ENCODE measurements at regions not wholly inside any gene's neighbourhood (a gene's known extent, or its start where the extent isn't known, plus 50 kb on each side); places are given as distances from the start of the nearest gene placed in this dataset.
A peak's percentile ranks its signal among the peaks of the same experiment; 100 is the strongest.
"Not testable (repeated sequence)": the region's sequence is repeated elsewhere in the genome, so short reads cannot be mapped to it uniquely, and the experiment has no call there.

DNA sequence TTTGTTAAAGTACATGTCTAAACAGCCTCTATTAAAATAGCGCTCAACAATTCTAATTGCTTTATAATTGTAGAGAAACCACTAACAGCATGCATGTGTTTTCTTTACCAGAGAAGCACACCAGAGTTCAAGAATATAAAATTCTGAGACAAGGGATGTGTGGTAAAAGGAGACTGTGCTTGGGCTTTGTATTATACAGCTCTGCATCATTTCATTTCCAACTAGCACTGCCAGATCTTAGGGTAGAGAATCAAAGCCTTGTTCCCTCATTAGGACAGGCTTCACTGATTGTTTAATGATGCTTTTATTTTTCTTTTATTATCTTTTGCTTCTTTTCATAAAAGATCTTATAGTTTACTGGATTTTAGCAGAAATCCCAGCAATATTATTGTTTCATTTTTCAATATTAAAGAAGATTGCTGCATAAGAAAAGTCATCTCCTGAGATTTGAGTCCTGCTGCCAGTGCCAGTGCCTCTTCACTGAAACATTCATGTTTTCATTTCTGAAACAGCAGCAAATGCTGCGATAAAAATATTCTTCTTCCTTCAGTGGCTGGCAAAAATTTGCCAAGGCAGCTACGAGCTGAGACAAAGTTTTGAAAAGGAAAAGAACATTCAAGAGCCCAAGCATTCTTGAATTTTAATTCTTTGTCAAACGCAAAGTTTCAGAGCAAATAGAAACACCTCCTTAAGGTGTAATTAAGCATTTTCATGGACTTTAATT lies 491.0 kb upstream of the PIK3R1 start:
- no peak for ATAC-seq
- no peak for DNase-seq (ENCODE audit: low spot score)

DNA sequence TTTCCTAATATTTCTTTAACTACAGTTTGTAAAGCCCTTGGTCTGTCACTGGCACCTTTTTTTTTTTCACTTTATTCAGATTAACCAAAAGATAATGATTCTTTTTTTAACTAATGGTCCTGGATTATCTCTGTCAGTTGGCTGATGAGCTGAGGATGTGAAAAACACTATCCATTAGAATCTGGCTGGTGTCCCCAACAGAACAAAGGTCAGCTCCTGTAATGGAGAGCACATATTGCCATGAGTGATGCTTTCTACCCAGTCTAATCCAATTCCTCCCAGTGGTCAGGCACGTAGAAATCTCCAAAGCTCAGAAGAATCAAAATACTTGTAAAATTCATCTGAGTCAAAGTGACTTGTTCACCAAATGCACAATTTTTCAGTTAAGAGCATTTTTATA lies 491.7 kb upstream of the PIK3R1 start:
- ATAC-seq = peak; percentile 65
- DNase-seq (ENCODE audit: low spot score) = no peak

DNA sequence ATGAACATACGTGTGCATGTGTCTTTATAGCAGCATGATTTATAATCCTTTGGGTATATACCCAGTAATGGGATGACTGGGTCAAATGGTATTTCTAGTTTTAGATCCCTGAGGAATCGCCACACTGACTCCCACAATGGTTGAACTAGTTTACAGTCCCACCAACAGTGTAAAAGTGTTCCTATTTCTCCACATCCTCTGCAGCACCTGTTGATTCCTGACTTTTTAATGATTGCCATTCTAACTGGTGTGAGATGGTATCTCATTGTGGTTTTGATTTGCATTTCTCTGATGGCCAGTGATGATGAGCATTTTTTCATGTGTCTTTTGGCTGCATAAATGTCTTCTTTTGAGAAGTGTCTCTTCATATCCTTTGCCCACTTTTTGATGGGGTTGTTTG lies 493.0 kb upstream of the PIK3R1 start:
- ATAC-seq; DNase-seq (ENCODE audit: low spot score): not testable (repeated sequence)

DNA sequence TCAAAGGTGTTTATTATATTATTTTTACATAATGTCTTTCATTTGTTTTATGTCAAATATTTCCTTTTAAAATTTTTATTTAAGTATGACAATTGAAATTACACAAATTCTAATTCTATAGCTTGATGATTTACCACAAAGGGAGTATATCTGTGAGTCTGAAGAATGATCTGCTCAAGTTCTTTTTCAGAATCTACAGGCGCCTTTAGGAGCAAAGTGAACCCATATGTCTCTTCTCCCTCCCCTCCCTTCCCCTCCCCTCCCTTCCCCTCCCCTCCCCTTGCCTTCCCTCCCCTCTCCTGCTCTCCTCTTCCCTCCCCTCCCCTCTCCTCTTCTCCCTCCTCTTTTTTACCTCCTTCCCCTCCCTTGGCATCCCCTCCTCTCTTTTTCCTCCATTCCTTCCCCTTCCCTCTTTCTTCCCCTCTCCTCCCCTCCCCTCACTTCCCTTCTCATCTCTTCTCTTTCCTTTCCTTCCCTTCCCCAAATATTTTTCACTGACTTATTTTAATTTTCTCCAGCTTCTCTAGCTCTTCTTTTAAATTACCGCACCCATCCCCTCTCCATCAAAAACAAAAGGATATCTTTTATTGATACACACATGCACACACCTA lies 495.3 kb upstream of the PIK3R1 start:
- DNase-seq (ENCODE audit: low spot score) = no peak
- no peak for ATAC-seq

DNA sequence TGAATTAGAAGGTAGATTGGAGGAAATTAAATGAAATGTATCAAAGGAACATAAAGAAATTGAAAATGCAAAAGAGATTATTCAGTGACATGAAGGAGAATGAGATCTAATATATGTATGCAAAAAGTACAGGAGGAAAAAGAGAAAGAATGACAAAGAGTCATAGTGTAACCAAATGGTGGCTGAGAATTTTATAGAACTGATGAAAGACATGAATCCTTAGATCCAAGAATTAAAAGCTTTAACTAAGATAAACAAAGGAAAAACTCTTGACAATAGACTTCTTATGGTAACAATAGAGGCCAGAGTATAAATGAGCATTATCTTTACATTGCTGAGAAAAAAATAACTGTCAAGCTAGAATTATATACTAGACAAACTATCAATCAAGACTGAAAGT lies 505.4 kb upstream of the CD180 start:
- DNase-seq (ENCODE audit: low spot score) (no peak), ATAC-seq (no peak)

DNA sequence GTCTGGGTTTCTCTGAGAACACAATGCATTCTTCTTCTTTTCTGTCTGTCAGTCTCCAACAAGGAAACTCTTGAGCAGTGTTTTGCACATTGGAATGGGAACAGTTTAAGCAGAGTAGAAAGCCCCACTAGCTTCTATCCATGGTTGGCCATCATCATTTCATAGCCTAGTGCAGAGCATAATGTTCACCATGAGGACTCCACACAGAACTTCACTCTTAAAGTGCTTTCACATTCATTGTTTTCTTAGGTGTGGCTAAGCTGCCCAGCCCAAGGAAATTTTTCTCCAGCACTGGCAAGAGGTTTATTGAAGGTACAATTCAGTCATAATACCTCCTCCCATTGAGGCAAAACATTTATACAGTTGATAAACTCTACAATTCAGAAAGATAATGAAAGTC lies 503.0 kb upstream of the CD180 start:
- DNase-seq (ENCODE audit: low spot score) (no peak), ATAC-seq (no peak)

DNA sequence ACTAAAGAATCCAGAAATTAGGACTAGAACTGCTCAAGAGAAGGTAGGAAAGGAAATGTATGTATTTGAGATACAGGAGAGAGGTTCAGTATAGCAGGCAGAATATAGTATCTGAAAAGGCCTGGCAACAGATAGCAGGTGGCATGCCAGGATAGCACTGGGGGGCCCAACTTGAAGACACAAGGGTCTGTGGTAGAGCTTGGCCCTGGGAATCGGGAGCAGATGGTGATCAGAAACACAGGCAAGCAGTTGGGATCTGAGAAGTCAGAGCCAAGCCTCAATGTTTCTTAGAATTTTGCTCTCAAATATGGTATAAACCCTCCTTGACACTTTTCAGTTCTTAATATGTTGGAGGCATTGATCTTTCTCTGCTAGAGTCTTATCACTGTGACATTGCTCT lies 499.8 kb upstream of the CD180 start:
- DNase-seq (ENCODE audit: low spot score) = no peak
- ATAC-seq = no peak

DNA sequence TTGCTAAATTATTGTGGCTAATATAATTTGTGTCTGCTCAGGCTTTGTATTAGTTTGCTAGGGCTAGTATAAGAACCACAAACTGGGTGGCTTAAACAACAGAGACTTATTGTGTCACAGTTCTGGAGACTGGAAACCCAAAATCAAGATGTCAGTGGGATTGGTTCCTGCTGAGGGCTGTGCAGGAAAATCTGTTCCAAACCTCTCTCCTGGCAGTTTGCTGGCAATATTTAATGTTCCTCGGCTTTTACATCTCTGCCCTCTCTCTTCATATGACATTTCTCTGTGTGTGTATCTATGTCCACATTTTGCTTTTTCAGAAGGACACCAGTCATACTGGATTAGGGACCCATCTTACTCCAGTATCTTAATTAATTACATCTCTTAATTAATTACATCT lies 498.8 kb upstream of the CD180 start:
- ATAC-seq (no peak), DNase-seq (ENCODE audit: low spot score) (no peak)

DNA sequence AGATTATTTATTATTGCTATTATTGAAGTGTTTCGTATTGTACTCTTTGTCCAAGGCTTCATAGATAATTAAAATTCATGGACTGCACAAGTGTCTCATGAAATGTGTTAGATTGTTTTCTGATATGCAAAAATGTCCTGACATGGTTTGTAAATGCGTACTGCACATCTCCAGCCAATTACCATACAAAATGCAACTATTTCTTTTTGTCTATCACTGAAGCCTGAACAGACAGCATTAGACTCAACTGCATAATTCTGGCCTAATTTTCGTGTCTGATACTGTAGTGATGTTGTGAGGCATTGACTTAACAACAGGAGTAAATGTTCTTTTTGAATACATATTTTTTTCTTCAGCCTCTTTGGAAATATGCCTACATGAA lies 498.2 kb upstream of the CD180 start:
- DNase-seq (ENCODE audit: low spot score) (no peak), ATAC-seq (no peak)

DNA sequence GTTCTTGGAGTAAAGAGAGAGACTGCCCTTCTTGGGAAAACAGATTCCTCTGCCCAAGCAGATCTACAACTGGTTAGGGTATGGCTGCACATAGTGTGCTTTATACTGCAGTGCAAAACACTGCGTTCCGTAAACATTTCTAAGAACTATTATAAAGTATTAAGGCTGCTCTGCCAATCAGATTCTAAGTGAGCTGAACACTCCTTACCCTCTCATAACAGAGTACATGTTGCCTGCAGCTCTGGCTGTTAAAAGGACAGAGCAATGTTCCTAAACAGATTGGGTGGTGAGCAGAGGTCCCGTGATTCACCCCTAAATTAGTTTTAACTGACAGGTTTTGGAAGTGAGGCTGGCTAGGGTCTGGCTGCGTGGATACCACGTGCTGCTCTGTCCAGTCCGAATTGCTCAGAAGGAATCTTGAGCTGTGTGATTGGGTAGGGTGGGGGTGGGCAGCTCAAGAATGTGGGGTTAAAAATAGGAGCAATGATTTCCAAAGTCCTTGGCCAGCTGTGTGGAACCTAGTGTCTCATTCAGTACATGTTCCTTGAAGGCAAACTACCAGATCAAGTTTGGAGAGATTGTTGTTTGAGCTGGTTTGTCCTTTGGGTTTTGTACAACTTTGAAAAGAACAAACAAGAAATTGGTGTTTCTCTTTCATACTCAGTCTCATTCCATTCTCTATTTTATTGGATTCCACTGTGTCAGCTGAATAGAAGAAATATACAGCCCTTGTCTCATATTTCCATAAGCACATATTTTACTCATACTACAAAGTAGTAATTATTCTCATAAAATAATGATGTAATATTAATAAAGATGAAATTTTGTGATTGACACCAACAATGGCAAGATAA lies 497.6 kb upstream of the CD180 start:
- DNase-seq (ENCODE audit: low spot score) (no peak), ATAC-seq (peak; percentile 49)

DNA sequence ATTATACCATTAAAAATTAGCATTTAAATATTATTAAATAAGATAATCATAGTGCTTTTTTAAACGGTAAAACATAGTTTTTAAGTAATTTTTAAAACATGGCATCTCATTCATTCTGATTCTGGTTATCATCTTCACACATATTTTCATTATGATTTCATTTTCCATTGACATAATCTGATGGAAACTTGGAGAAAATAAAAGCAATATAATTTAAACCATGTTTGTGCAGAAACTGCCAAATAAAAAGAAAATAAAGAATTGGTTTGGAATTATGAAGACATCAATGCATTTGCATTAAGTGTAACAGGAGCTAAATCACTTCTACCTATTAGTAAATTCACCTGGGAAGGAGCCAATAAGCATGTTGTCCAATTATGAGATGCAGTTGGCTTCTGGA lies 490.1 kb upstream of the CD180 start:
- DNase-seq (ENCODE audit: low spot score) (no peak), ATAC-seq (no peak)

DNA sequence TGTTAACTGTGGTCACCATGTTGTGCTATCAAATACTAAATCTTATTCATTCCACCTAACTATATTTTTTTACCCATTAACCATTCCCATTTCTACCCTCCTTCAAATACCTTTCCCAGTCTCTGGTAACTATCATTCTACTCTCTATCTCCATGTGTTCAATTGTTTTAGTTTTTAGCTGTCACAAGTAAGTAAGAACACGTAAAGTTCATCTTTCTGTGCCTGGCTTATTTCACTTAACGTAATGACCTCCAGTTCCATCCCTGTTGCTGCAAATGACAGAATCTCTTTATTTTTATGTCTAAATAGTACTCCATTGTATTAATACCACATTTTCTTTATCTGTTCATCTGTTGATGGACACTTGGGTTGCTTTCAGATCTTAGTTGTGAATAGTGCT lies 485.1 kb upstream of the CD180 start:
- DNase-seq (ENCODE audit: low spot score) (no peak), ATAC-seq (no peak)

DNA sequence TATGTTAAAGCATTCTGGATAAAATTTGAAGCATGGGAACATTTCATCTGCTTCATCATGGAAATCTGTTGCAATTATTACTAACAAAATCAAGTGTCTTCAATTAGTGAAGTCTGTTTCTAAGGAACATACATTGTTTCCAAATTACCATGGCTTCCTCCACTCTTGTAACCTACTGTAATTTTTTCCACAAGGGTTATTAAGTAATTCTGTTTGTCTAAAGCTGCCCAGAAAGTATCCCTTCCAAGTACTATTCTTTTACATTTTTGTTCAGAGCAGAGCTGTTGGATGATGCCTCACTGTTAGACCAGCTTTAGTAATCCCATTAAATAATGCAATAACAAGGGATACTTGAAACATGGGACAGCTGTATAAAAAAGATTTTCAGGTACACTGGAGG lies 483.5 kb upstream of the CD180 start:
- no peak for ATAC-seq

DNA sequence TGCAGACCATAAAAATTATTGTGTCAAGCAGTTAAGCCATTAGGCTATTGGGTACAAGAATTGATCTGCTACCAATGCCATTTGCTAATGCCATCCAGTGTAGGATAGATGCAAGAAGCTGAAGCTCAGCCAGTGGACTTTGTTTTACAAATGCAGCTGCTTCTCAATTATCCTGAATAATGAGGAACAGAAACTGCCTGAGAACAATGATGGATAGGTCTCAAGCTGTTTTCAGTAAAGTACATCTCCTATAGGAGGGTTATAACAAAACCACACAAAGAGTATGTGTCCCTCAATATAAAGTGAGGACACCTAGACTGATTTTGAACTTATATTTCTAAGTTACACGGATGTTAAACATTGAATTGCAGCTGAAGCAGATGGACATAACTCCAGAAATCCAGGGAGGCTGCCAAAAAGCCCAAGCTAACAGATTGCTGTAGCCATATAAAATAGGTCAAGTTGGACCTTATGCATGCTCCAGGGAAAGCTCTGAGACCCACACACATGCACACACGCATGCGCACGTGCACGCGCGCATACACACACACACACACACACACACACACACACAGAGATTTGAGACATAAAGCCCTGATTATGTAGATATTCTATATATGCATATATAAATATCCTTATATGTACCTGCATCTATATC lies 482.7 kb upstream of the CD180 start:
- ATAC-seq (no peak), DNase-seq (ENCODE audit: low spot score) (no peak)

More for the DNA sequence above, 483.5 kb upstream of the CD180 start:
- no peak for DNase-seq (ENCODE audit: low spot score)

DNA sequence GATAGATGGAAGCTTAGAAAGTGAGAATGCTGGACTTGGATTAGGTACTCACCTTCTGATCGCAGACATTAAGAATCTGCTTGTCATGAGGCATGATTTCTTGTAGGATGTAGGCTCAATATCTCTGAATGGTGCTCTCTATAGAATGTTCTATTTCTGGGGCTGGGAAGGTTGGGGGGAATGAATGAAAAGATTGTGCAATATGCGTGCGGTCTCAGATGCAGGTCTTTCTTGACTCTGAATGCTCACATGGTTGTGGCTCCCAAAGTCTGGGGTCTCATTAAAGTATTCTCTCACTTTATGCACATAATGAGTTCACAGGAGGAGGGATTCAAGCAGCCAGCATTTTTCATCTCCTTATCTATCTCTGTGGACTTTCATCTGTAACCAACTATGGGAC lies 482.0 kb upstream of the CD180 start:
- ATAC-seq (no peak), DNase-seq (ENCODE audit: low spot score) (no peak)

DNA sequence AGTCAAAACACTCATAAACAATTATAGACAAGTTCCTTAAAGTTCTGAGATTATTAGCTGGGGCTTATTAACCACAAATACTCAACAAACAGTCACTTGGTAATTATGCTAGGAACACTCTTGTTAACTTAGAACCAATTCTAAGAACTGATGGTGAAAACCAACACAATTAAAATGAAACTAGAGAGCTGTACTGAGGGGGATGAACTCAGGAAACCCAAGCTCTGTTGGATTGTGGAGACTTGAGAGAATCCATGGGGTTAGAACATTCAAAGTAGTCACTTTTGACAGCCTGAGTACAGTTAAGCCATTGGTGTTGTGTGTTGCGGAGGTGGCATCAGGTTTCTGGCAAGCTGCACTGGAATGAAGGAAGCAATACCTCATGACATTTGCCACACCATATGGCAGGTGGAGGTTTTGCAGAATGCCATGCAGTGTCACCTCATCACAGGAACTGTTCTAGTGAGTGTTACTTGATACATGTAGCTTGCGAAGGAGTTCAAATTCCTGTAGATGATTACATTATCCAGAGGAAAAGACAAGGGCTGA lies 480.9 kb upstream of the CD180 start:
- no peak for ATAC-seq
- DNase-seq (ENCODE audit: low spot score) = no peak

DNA sequence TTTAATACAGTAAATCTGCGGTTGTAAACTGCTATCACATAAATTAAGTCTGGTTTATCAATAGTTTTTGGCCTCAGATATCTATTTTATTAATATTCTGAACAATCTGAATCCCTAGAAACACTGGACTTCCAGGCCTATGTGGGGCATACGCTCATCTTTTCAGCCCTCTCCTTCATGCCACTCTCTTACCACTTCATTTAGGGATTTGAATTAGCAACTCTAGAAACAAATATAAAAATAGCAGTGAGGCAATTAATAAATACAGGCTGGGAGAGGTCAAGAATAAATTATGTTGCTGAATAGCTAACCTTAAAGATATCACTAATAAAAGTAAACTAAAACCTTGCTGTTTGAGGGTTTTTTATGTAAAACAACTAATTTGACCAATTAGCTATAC lies 480.3 kb upstream of the CD180 start:
- ATAC-seq (no peak), DNase-seq (ENCODE audit: low spot score) (no peak)

DNA sequence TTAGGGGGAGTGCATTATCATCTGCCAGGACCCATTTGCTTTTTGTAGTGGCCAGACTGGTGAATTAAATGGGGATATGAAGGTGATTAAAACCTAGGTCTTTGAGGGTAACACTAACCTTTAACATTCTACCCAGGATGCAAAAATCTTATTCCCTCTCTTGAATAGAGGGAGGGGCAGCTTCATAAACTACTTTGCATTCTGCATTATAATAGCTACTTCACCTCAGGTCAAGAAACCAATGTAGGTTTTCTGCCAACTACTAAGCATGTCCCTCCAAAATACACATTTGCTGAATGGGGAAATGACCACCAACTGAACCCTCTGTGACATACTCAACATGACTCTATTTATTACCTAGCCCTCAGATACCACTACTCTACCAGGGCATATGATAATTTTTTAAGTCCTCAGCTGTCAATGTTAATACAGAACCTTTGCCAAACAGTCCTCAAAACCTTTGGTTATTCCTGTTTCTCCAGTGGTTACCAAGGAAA lies 477.6 kb upstream of the CD180 start:
- no peak for DNase-seq (ENCODE audit: low spot score)
- no peak for ATAC-seq

DNA sequence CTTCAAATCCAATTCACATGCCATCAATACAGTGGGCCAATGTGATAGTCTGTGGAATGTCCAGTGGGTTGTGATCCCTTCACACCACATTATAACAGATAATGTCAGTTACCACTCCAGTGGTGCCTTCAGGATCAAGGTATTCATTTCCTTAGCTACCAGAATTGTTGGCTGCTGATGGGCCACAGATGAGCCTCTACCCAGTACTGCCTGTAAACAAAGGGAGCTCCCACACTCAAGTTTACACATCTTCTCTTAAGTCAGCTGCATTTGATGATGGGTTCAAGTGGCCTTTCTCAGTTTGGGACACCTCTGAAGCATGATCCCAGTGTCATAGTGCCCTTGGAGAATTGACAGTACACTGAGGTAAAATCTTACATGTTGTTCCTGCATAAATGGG lies 477.0 kb upstream of the CD180 start:
- ATAC-seq = no peak
- no peak for DNase-seq (ENCODE audit: low spot score)

DNA sequence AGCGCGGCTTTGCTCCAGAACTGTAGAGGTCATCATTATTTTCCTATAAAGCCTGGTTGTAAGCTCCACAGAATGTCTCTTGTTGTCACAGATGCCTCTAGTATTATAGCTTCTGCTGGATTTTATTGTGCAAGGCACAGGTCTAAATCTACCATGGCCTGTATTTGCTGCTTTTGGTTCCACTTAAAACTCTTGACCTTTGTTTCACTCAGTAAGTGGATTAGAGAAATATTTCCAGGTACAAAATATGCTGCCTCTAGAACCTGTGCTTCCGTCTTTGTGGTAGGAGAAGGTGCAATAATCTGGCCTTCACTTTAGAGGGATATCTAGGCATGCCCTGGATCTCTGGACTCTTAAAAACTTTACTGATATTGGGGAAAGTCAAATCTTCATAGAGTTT lies 476.6 kb upstream of the CD180 start:
- no peak for DNase-seq (ENCODE audit: low spot score)
- ATAC-seq = no peak

DNA sequence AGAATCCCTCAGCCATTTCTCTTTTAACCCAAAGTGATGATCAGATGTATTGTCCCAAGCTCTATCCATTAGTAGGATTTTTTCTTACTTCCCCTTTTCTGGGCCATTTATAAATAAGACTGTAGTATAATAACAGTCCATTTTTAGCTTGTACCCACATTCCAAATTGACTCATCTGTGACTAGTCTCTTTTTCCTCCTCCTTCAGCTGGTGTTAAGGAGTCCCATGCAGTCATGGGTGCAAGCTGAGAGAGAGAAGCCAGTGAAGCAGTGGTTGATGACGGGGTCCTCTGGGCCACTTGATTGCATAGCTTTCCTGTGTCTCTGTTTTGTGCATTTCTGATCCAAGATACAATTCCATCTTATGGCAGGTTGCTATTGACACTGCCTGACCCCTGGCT lies 476.0 kb upstream of the CD180 start:
- ATAC-seq = no peak
- DNase-seq (ENCODE audit: low spot score) = no peak
